Mesendoderm (in vitro differentiated cells): ENCODE measurements at regions not wholly inside any gene's neighbourhood (a gene's known extent, or its start where the extent isn't known, plus 50 kb on each side); places are given as distances from the start of the nearest gene placed in this dataset.

ENCODE experiments used
- DNase-seq: peaks from one replicate; pipeline ENCODE4 v3.0.0; 2013
- H2AK5ac ChIP-seq: 2 replicates; pipeline ENCODE4 v1.6.1; 2013; ENCODE audit warnings: low read length, inconsistent platforms
- H2BK120ac ChIP-seq: 2 replicates; pipeline ENCODE4 v1.6.1; 2013; ENCODE audit warnings: low read depth, mild to moderate bottlenecking, low read length, moderate library complexity, mixed read lengths
- H2BK15ac ChIP-seq: replicated peaks from 2 replicates; pipeline ENCODE4 v1.6.1; 2013; ENCODE audit warnings: low read depth, mild to moderate bottlenecking, moderate library complexity
- H2BK5ac ChIP-seq: 2 replicates; pipeline ENCODE4 v1.6.1; 2013; ENCODE audit warnings: low read length, inconsistent platforms
- H3K18ac ChIP-seq: 2 replicates; pipeline ENCODE4 v1.6.1; 2013; ENCODE audit warnings: mild to moderate bottlenecking, low read length, mixed read lengths
- H3K23ac ChIP-seq: one replicate; pipeline ENCODE4 v1.6.1; 2013; ENCODE audit warnings: low read length
- H3K27ac ChIP-seq: 2 replicates; pipeline ENCODE4 v1.5.1; 2013; ENCODE audit warnings: low read depth, mild to moderate bottlenecking, inconsistent platforms, low read length, moderate library complexity
- H3K27me3 ChIP-seq: 2 replicates; pipeline ENCODE4 v1.6.1; 2013; ENCODE audit warnings: low read length, control low read depth, mild to moderate bottlenecking, inconsistent platforms; ENCODE audit not compliant: insufficient read depth, poor library complexity
- H3K36me3 ChIP-seq: 2 replicates; pipeline ENCODE4 v1.6.1; 2013; ENCODE audit warnings: low read length, inconsistent platforms; ENCODE audit not compliant: control insufficient read depth, insufficient read depth
- H3K4ac ChIP-seq: one replicate; pipeline ENCODE4 v1.6.1; 2013; ENCODE audit warnings: low read depth, mild to moderate bottlenecking, low read length, moderate library complexity
- H3K4me1 ChIP-seq: 2 replicates; pipeline ENCODE4 v1.6.1; 2013; ENCODE audit warnings: low read depth, low read length, inconsistent platforms; ENCODE audit not compliant: control insufficient read depth
- H3K4me2 ChIP-seq: 2 replicates; pipeline ENCODE4 v1.6.1; 2013; ENCODE audit warnings: low read length
- H3K4me3 ChIP-seq: 2 replicates; pipeline ENCODE4 v1.5.1; 2013; ENCODE audit warnings: mild to moderate bottlenecking, low read length
- H3K56ac ChIP-seq: one replicate; pipeline ENCODE4 v1.6.1; 2013; ENCODE audit warnings: low read length
- H3K79me1 ChIP-seq: 2 replicates; pipeline ENCODE4 v1.6.1; 2013; ENCODE audit warnings: low read length, inconsistent platforms
- H3K79me2 ChIP-seq: 2 replicates; pipeline ENCODE4 v1.6.1; 2013; ENCODE audit warnings: mild to moderate bottlenecking, low read length; ENCODE audit not compliant: control insufficient read depth, insufficient read depth
- H3K9ac ChIP-seq: 2 replicates; pipeline ENCODE4 v1.6.1; 2013; ENCODE audit warnings: low read length, inconsistent platforms
- H4K5ac ChIP-seq: one replicate; pipeline ENCODE4 v1.6.1; 2013; ENCODE audit warnings: low read length
- H4K8ac ChIP-seq: one replicate; pipeline ENCODE4 v1.6.1; 2013; ENCODE audit warnings: low read depth, mild to moderate bottlenecking, control low read depth, low read length, moderate library complexity
- WGBS: extraction: QIAGEN DNeasy Blood & Tissue Kit; methylation state at CpG from one replicate; pipeline ENCODE4 v1.1.7; 2013; ENCODE audit warnings: low lambda C conversion rate, missing lambda C conversion rate; ENCODE audit not compliant: insufficient coverage; ENCODE audit errors: extremely low coverage; 5-methylcytosine and 5-hydroxymethylcytosine counted together

GRCh38 chr17:53264730-53265129 is 558.0 kb upstream of the KIF2B start:
- Histone ChIP-seq H3K18ac (no peak overlapping the region), H4K8ac (no peak overlapping the region), H3K4me1 (no peaks in the 10 kb centered on the region), H2BK5ac (no peak overlapping the region), H3K4ac (no peak overlapping the region), H3K27me3 (no peaks in the 10 kb centered on the region), H3K79me2 (no peaks in the 10 kb centered on the region), H2BK120ac (no peak overlapping the region), H3K56ac (no peak overlapping the region), H2AK5ac (no peak overlapping the region), H3K23ac (no peak overlapping the region), H3K27ac (no peak overlapping the region), H3K4me3 (no peak overlapping the region), H3K9ac (no peak overlapping the region), H3K79me1 (no peaks in the 10 kb centered on the region), H4K5ac (no peak overlapping the region), H3K36me3 (no peaks in the 10 kb centered on the region), H3K4me2 (no peak overlapping the region), H2BK15ac (no peak overlapping the region)
- WGBS = no CpG with 5 or more reads among the region's 1 CpG
- no peak for DNase-seq

- DNase-seq = no peak
- Histone ChIP-seq H3K9ac (no peak overlapping the region), H2BK120ac (no peak overlapping the region), H3K18ac (no peak overlapping the region), H3K36me3 (no peaks in the 10 kb centered on the region), H4K5ac (no peak overlapping the region), H2AK5ac (no peak overlapping the region), H3K4ac (no peak overlapping the region), H3K23ac (no peak overlapping the region), H3K79me2 (no peaks in the 10 kb centered on the region), H3K27ac (no peak overlapping the region), H3K27me3 (no peaks in the 10 kb centered on the region), H4K8ac (no peak overlapping the region), H2BK15ac (no peak overlapping the region), H3K56ac (no peak overlapping the region), H3K4me1 (no peaks in the 10 kb centered on the region), H3K4me3 (no peak overlapping the region), H3K4me2 (no peak overlapping the region), H2BK5ac (no peak overlapping the region), H3K79me1 (no peaks in the 10 kb centered on the region)
- no CpG with 5 or more reads among the region's 1 CpG for WGBS
Observed at GRCh38 chr17:53253956-53254597, 568.6 kb upstream of the KIF2B start.

GRCh38 chr17:53249036-53249435 is 573.7 kb upstream of the KIF2B start:
- Histone ChIP-seq H3K23ac (no peak overlapping the region), H2AK5ac (no peak overlapping the region), H3K56ac (no peak overlapping the region), H2BK5ac (no peak overlapping the region), H4K5ac (no peak overlapping the region), H3K4me3 (no peak overlapping the region), H3K9ac (no peak overlapping the region), H3K18ac (no peak overlapping the region), H3K27ac (no peak overlapping the region), H2BK15ac (no peak overlapping the region), H3K79me1 (no peaks in the 10 kb centered on the region), H3K4me2 (no peak overlapping the region), H2BK120ac (no peak overlapping the region), H3K4me1 (no peaks in the 10 kb centered on the region), H3K4ac (no peak overlapping the region), H3K36me3 (no peaks in the 10 kb centered on the region), H3K79me2 (no peaks in the 10 kb centered on the region), H4K8ac (no peak overlapping the region), H3K27me3 (no peaks in the 10 kb centered on the region)
- no peak for DNase-seq
- no CpG with 5 or more reads among the region's 3 CpGs for WGBS

GRCh38 chr17:53234138-53234537 is 588.6 kb upstream of the KIF2B start:
- no peak overlapping the region for H3K4ac ChIP-seq
- H3K23ac ChIP-seq = no peak overlapping the region
- DNase-seq = no peak
- H3K18ac ChIP-seq = no peak overlapping the region
- no peak overlapping the region for H2AK5ac ChIP-seq
- H2BK5ac ChIP-seq = no peak overlapping the region
- no peak overlapping the region for H4K5ac ChIP-seq
- no peak overlapping the region for H3K56ac ChIP-seq
- no peaks in the 10 kb centered on the region for H3K79me1 ChIP-seq
- no peaks in the 10 kb centered on the region for H3K27me3 ChIP-seq
- H3K4me3 ChIP-seq = no peak overlapping the region
- no peak overlapping the region for H4K8ac ChIP-seq
- H3K4me2 ChIP-seq = no peak overlapping the region
- H3K36me3 ChIP-seq = no peaks in the 10 kb centered on the region
- no peak overlapping the region for H3K9ac ChIP-seq
- H3K79me2 ChIP-seq = no peaks in the 10 kb centered on the region
- no peak overlapping the region for H3K27ac ChIP-seq
- H3K4me1 ChIP-seq = no peaks in the 10 kb centered on the region
- H2BK120ac ChIP-seq = no peak overlapping the region
- no CpG with 5 or more reads among the region's 2 CpGs for WGBS
- H2BK15ac ChIP-seq = no peak overlapping the region

- no peak overlapping the region for H3K27ac ChIP-seq
- H3K27me3 ChIP-seq = no peaks in the 10 kb centered on the region
- no peak for DNase-seq
- H3K56ac ChIP-seq = no peak overlapping the region
- no peaks in the 10 kb centered on the region for H3K79me2 ChIP-seq
- H4K8ac ChIP-seq = no peak overlapping the region
- no peaks in the 10 kb centered on the region for H3K4me1 ChIP-seq
- no peak overlapping the region for H2BK120ac ChIP-seq
- no peak overlapping the region for H2AK5ac ChIP-seq
- H3K23ac ChIP-seq = no peak overlapping the region
- H3K79me1 ChIP-seq = no peaks in the 10 kb centered on the region
- H3K4me2 ChIP-seq = no peak overlapping the region
- no peak overlapping the region for H4K5ac ChIP-seq
- no CpG with 5 or more reads among the region's 2 CpGs for WGBS
- no peak overlapping the region for H3K4me3 ChIP-seq
- H3K4ac ChIP-seq = no peak overlapping the region
- no peak overlapping the region for H2BK5ac ChIP-seq
- no peaks in the 10 kb centered on the region for H3K36me3 ChIP-seq
- no peak overlapping the region for H3K9ac ChIP-seq
- no peak overlapping the region for H3K18ac ChIP-seq
- no peak overlapping the region for H2BK15ac ChIP-seq
Observed at GRCh38 chr17:53227514-53227913, 595.2 kb upstream of the KIF2B start.

- WGBS = no CpG with 5 or more reads among the region's 2 CpGs
- Histone ChIP-seq H4K5ac (no peak overlapping the region), H3K36me3 (no peaks in the 10 kb centered on the region), H2BK120ac (no peak overlapping the region), H3K9ac (no peak overlapping the region), H3K27ac (no peak overlapping the region), H3K56ac (no peak overlapping the region), H2AK5ac (no peak overlapping the region), H3K79me2 (no peaks in the 10 kb centered on the region), H4K8ac (no peak overlapping the region), H3K18ac (no peak overlapping the region), H3K23ac (no peak overlapping the region), H3K27me3 (no peaks in the 10 kb centered on the region), H3K4ac (no peak overlapping the region), H3K4me1 (no peaks in the 10 kb centered on the region), H3K4me2 (no peak overlapping the region), H3K79me1 (no peaks in the 10 kb centered on the region), H2BK5ac (no peak overlapping the region), H2BK15ac (no peak overlapping the region), H3K4me3 (no peak overlapping the region)
- no peak for DNase-seq
Observed at GRCh38 chr17:53227111-53227510, 595.6 kb upstream of the KIF2B start.
